ENCODE measurements at regions not wholly inside any gene's neighbourhood (a gene's known extent, or its start where the extent isn't known, plus 50 kb on each side); places are given as distances from the start of the nearest gene placed in this dataset.

- no peak for TF ChIP-seq CTCF (IDR thresholded peaks at IDR 0.05; ENCODE audit: low read depth, low read length)
- no peak overlapping the region for H3K4me3 ChIP-seq (ENCODE audit: low read depth, low read length)
Measured at GRCh38 chr2:8236391-8236790, 445.5 kb upstream of the ID2 start.

- no peak for TF ChIP-seq CTCF (IDR thresholded peaks at IDR 0.05; ENCODE audit: low read depth, low read length)
Measured at GRCh38 chr2:8238521-8239230, 443.2 kb upstream of the ID2 start.

GRCh38 chr2:8239531-8240088, 442.2 kb upstream of the ID2 start:
- no peak overlapping the region for H3K4me3 ChIP-seq (ENCODE audit: low read depth, low read length)
- TF ChIP-seq CTCF (IDR thresholded peaks at IDR 0.05; ENCODE audit: low read depth, low read length) = no peak

More at GRCh38 chr2:8238521-8239230, 443.2 kb upstream of the ID2 start:
- H3K4me3 ChIP-seq (ENCODE audit: low read depth, low read length) = no peak overlapping the region

- no peak for TF ChIP-seq CTCF (IDR thresholded peaks at IDR 0.05; ENCODE audit: low read depth, low read length)
- H3K4me3 ChIP-seq (ENCODE audit: low read depth, low read length) = no peak overlapping the region
Measured at GRCh38 chr2:8241317-8241716, 440.5 kb upstream of the ID2 start.

- TF ChIP-seq CTCF (IDR thresholded peaks at IDR 0.05; ENCODE audit: low read depth, low read length) = no peak
- H3K4me3 ChIP-seq (ENCODE audit: low read depth, low read length) = no peak overlapping the region
Measured at GRCh38 chr2:8242739-8243138, 439.1 kb upstream of the ID2 start.

- TF ChIP-seq CTCF (IDR thresholded peaks at IDR 0.05; ENCODE audit: low read depth, low read length) = no peak
- H3K4me3 ChIP-seq (ENCODE audit: low read depth, low read length) = no peak overlapping the region
Measured at GRCh38 chr2:8243748-8244400, 438.0 kb upstream of the ID2 start.

GRCh38 chr2:8244639-8245038, 437.2 kb upstream of the ID2 start:
- TF ChIP-seq CTCF (IDR thresholded peaks at IDR 0.05; ENCODE audit: low read depth, low read length) = no peak
- no peak overlapping the region for H3K4me3 ChIP-seq (ENCODE audit: low read depth, low read length)
